ENCODE measurements at regions not wholly inside any gene's neighbourhood (a gene's known extent, or its start where the extent isn't known, plus 50 kb on each side); places are given as distances from the start of the nearest gene placed in this dataset.

DNA sequence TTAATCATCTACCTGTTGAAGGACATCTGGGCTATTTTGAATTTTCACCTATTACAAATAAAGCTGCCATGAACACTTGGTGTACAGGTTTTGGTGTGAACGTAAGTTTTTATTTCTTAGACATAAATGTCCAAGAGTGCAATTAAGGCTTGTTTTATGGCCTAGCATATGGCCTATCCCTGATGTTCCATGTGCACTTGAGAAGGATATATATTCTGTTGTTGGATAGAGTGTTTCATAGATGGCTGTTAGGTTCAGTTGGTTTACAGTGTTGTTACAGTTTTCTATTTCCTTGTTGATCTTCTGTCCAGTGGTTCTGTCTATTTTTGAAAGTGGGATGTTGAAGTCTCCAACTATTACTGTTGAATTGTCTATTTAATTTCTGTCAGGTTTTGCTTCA lies 61.2 kb upstream of the NFASC start:
- H3K9me3 ChIP-seq: no peaks in the 10 kb centered on the region
- H3K27me3 ChIP-seq (ENCODE audit: insufficient read depth in 3 of 3, low read length in 2 of 3): no peaks in the 10 kb centered on the region
- no peak overlapping the region for H3K27ac ChIP-seq
- no peak overlapping the region for H3K4me3 ChIP-seq
- H3K36me3 ChIP-seq (ENCODE audit: insufficient read depth in 1 of 2, low read depth in 1 of 2): no peaks in the 10 kb centered on the region
- no peak for DNase-seq
- intact Hi-C loops (cut with DNase I): loop anchor here (5.0 to 10.0 kb wide), 4 partner anchors 133 to 365 kb away; no protein-coding TSS in a partner anchor
- WGBS, 3 donors: 92 to 98% (median 94%) methylated on average over 1 of the region's 1 CpG
- H3K4me1 ChIP-seq: peaks cover 4% of the 10 kb centered on the region
- TF ChIP-seq, protein P1, sequence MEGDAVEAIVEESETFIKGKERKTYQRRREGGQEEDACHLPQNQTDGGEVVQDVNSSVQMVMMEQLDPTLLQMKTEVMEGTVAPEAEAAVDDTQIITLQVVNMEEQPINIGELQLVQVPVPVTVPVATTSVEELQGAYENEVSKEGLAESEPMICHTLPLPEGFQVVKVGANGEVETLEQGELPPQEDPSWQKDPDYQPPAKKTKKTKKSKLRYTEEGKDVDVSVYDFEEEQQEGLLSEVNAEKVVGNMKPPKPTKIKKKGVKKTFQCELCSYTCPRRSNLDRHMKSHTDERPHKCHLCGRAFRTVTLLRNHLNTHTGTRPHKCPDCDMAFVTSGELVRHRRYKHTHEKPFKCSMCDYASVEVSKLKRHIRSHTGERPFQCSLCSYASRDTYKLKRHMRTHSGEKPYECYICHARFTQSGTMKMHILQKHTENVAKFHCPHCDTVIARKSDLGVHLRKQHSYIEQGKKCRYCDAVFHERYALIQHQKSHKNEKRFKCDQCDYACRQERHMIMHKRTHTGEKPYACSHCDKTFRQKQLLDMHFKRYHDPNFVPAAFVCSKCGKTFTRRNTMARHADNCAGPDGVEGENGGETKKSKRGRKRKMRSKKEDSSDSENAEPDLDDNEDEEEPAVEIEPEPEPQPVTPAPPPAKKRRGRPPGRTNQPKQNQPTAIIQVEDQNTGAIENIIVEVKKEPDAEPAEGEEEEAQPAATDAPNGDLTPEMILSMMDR (IDR thresholded peaks at IDR 0.05): no peak
- no peak for ATAC-seq

DNA sequence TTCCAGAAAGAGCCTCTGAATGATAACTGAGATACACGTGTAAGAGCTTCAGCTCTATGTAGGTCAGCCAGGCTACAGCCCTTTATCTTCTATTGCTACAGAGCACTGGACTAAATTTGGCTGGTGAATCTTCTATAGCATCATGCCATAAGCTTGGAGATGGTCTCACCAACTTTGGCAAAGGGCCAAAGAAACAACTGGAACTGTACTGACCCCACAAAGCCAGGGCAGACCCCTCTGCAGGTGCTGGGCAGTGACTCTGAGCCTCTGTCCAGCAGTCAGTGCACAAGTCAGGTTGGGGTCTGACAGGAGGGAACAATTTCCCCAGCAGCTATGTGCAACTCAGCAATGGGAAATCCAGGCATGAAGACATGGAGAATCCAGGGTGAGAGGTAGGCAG lies 57.8 kb upstream of the NFASC start:
- 50 to 77% (median 60%) methylated on average over 1 of the region's 1 CpG for WGBS, 3 donors
- ATAC-seq (no peak), DNase-seq (no peak)
- no peaks in the 10 kb centered on the region for H3K27me3 ChIP-seq (ENCODE audit: insufficient read depth in 3 of 3, low read length in 2 of 3)
- H3K4me1 ChIP-seq: peaks cover 8% of the 10 kb centered on the region
- H3K9me3 ChIP-seq: no peaks in the 10 kb centered on the region
- H3K36me3 ChIP-seq (ENCODE audit: insufficient read depth in 1 of 2, low read depth in 1 of 2): no peaks in the 10 kb centered on the region
- H3K27ac ChIP-seq: no peak overlapping the region
- H3K4me3 ChIP-seq: no peak overlapping the region
- intact Hi-C loops (cut with DNase I): loop anchor here in 1 of 2 donors (5.0 kb wide), 1 partner anchor 129 kb away; no protein-coding TSS in a partner anchor
- TF ChIP-seq, protein P1 (IDR thresholded peaks at IDR 0.05): no peak

GRCh38 chr1:204813522-204813921 lies 57.1 kb upstream of the NFASC start:
- DNase-seq (no peak), ATAC-seq (no peak)
- TF ChIP-seq, protein P1 (IDR thresholded peaks at IDR 0.05): no peak
- intact Hi-C loops (cut with DNase I): loop anchor here in 1 of 2 donors (5.0 kb wide), 1 partner anchor 129 kb away; no protein-coding TSS in a partner anchor
- no peak overlapping the region for H3K27ac ChIP-seq
- no peaks in the 10 kb centered on the region for H3K9me3 ChIP-seq
- 77 to 86% (median 78%) methylated on average over 2 of the region's 2 CpGs for WGBS, 3 donors
- H3K4me3 ChIP-seq: no peak overlapping the region
- H3K27me3 ChIP-seq (ENCODE audit: insufficient read depth in 3 of 3, low read length in 2 of 3): no peaks in the 10 kb centered on the region
- H3K4me1 ChIP-seq: peaks cover 8% of the 10 kb centered on the region
- no peaks in the 10 kb centered on the region for H3K36me3 ChIP-seq (ENCODE audit: insufficient read depth in 1 of 2, low read depth in 1 of 2)

DNA sequence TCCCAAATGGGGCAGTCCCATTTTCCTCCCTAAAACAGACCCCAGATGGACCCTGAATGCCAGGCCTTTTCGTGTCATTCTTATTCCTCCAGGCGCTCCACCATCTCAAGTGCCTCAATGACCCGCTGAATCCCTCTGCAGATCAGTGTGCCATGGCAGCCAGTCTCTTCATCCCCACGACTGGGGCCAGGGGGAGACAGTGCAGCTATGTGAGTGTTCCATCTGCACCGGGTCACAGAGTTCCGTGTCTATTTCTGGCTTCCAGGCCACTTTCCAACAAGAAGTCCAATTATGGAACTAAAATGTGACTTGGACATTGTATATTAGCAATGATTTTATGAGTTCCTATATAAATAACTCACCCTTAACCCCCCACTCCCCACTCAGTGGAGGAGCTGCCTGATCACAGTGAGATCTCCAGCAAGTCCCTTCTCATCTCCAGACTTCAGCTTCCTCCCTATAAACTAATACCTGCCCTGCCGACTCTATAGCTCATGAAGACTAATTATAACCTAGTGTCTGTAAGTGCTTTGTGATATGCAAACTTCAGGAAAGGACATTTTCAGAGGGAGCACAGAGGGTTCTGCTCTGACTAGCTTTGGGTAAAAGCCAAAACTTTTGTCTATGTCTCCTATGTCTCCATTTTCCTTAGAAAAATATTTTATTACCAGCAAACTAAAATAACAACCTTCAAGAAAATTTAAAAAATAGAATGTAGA lies 56.3 kb upstream of the NFASC start:
- no peaks in the 10 kb centered on the region for H3K9me3 ChIP-seq
- no peaks in the 10 kb centered on the region for H3K27me3 ChIP-seq (ENCODE audit: insufficient read depth in 3 of 3, low read length in 2 of 3)
- TF ChIP-seq, protein P1 (IDR thresholded peaks at IDR 0.05): no peak
- WGBS, 3 donors: 37 to 39% (median 39%) methylated on average over 7 of the region's 7 CpGs
- intact Hi-C loops (cut with DNase I): loop anchor here in 1 of 2 donors (5.0 kb wide), 1 partner anchor 128 kb away; no protein-coding TSS in a partner anchor
- no peak overlapping the region for H3K27ac ChIP-seq
- peak in 1 of 4 donors; percentile 64 for ATAC-seq
- no peaks in the 10 kb centered on the region for H3K36me3 ChIP-seq (ENCODE audit: insufficient read depth in 1 of 2, low read depth in 1 of 2)
- DNase-seq: no peak
- no peak overlapping the region for H3K4me3 ChIP-seq
- H3K4me1 ChIP-seq: peaks cover 8% of the 10 kb centered on the region

Data from psoas muscle (tissue), 7 donors.